ENCODE measurements at regions not wholly inside any gene's neighbourhood (a gene's known extent, or its start where the extent isn't known, plus 50 kb on each side); places are given as distances from the start of the nearest gene placed in this dataset.

GRCh38 chr11:91350931-91351330 is 873.7 kb upstream of the FAT3 start:
- ChIA-PET CTCF (no interaction called here), POLR2A (no interaction called here)
- Histone ChIP-seq H3K36me3 (ENCODE audit: control insufficient read depth in 2 of 2, insufficient read depth in 1 of 2, low read length in 2 of 2) (no peaks in the 10 kb centered on the region), H3K4me1 (ENCODE audit: control insufficient read depth, insufficient read depth, low read length) (no peaks in the 10 kb centered on the region), H3K4me3 (ENCODE audit: low read depth, low read length) (no peak overlapping the region), H3K27ac (ENCODE audit: extremely low read depth, low read depth, low read length) (no peak overlapping the region), H3K9me3 (ENCODE audit: control insufficient read depth, insufficient read depth, low read depth, low read length) (no peaks in the 10 kb centered on the region)
- no peak for TF ChIP-seq ZNF37A (tag by site-specific recombination; IDR thresholded peaks at IDR 0.05)
- TF ChIP-seq BCL6B (tag by site-specific recombination; IDR thresholded peaks at IDR 0.05), result no peak
- TF ChIP-seq ZNF292 (tag by site-specific recombination; IDR thresholded peaks at IDR 0.05; ENCODE audit: borderline replicate concordance, low read depth), result no peak
- TF ChIP-seq ZNF239 (tag by site-specific recombination; IDR thresholded peaks at IDR 0.05), result no peak
- no peak for TF ChIP-seq ZNF48 (tag by site-specific recombination; IDR thresholded peaks at IDR 0.05)
- TF ChIP-seq ZNF416 (tag by site-specific recombination; IDR thresholded peaks at IDR 0.05), result no peak
- TF ChIP-seq ZNF16 (tag by site-specific recombination; IDR thresholded peaks at IDR 0.05; ENCODE audit: low read depth), result no peak
- no peak for TF ChIP-seq GLIS1 (tag by site-specific recombination; IDR thresholded peaks at IDR 0.05)
- TF ChIP-seq ZNF544 (tag by site-specific recombination; IDR thresholded peaks at IDR 0.05), result no peak
- no peak for TF ChIP-seq KLF17 (tag by site-specific recombination; IDR thresholded peaks at IDR 0.05)
- TF ChIP-seq ZNF26 (tag by site-specific recombination; IDR thresholded peaks at IDR 0.05), result no peak
- no peak for TF ChIP-seq ZIC2 (tag by site-specific recombination; IDR thresholded peaks at IDR 0.05)
- no peak for TF ChIP-seq KLF16 (tag by site-specific recombination; IDR thresholded peaks at IDR 0.05)
- TF ChIP-seq ZNF639 (tag by site-specific recombination; IDR thresholded peaks at IDR 0.05), result no peak
- no peak for TF ChIP-seq ZNF202 (tag by site-specific recombination; IDR thresholded peaks at IDR 0.05; ENCODE audit: borderline replicate concordance)
- no peak for TF ChIP-seq ZNF529 (tag by site-specific recombination; IDR thresholded peaks at IDR 0.05; ENCODE audit: insufficient replicate concordance)
- no peak for TF ChIP-seq ZNF211 (tag by site-specific recombination; IDR thresholded peaks at IDR 0.05; ENCODE audit: low read depth)
- TF ChIP-seq ZNF621 (tag by site-specific recombination; IDR thresholded peaks at IDR 0.05), result no peak
- TF ChIP-seq ZNF660 (tag by site-specific recombination; IDR thresholded peaks at IDR 0.05), result no peak
- TF ChIP-seq ZNF830 (tag by site-specific recombination; IDR thresholded peaks at IDR 0.05; ENCODE audit: low read depth), result no peak

GRCh38 chr11:91326751-91327150 is 897.9 kb upstream of the FAT3 start:
- TF ChIP-seq TRIM28 (IDR thresholded peaks at IDR 0.05; ENCODE audit: borderline replicate concordance, low read length) (no peak), ZNF274 (IDR thresholded peaks at IDR 0.05; ENCODE audit: low read length) (no peak), ZNF274 (tag by site-specific recombination; IDR thresholded peaks at IDR 0.05; ENCODE audit: borderline replicate concordance) (no peak), ZNF580 (tag by site-specific recombination; IDR thresholded peaks at IDR 0.05) (no peak), ZNF10 (tag by site-specific recombination; IDR thresholded peaks at IDR 0.05) (no peak), ZNF658 (tag by site-specific recombination; IDR thresholded peaks at IDR 0.05) (no peak), ZNF302 (tag by site-specific recombination; IDR thresholded peaks at IDR 0.05; ENCODE audit: low read depth) (no peak), ZNF529 (tag by site-specific recombination; IDR thresholded peaks at IDR 0.05; ENCODE audit: insufficient replicate concordance) (no peak), ZNF654 (tag by site-specific recombination; IDR thresholded peaks at IDR 0.05; ENCODE audit: low read depth) (no peak), MZF1 (tag by site-specific recombination; IDR thresholded peaks at IDR 0.05; ENCODE audit: borderline replicate concordance) (no peak), ZNF26 (tag by site-specific recombination; IDR thresholded peaks at IDR 0.05) (no peak), ZNF629 (tag by site-specific recombination; IDR thresholded peaks at IDR 0.05) (no peak), MEIS1 (CRISPR knock-in tag; IDR thresholded peaks at IDR 0.05; ENCODE audit: borderline replicate concordance) (no peak)
- POLR2A ChIA-PET, result no interaction called here
- Histone ChIP-seq H3K4me3 (ENCODE audit: low read depth, low read length) (no peak overlapping the region), H3K36me3 (ENCODE audit: control insufficient read depth in 2 of 2, insufficient read depth in 1 of 2, low read length in 2 of 2) (no peaks in the 10 kb centered on the region), H3K27ac (ENCODE audit: extremely low read depth, low read depth, low read length) (no peak overlapping the region), H3K4me1 (ENCODE audit: control insufficient read depth, insufficient read depth, low read length) (no peaks in the 10 kb centered on the region), H3K9me3 (ENCODE audit: control insufficient read depth, insufficient read depth, low read depth, low read length) (no peaks in the 10 kb centered on the region)
- CTCF ChIA-PET, result interaction anchor here (0.7 kb wide), 1 partner anchor 52 kb away, joined by 3 read pairs; no protein-coding TSS in a partner anchor
